ENCODE measurements at regions not wholly inside any gene's neighbourhood (a gene's known extent, or its start where the extent isn't known, plus 50 kb on each side); places are given as distances from the start of the nearest gene placed in this dataset.

DNA sequence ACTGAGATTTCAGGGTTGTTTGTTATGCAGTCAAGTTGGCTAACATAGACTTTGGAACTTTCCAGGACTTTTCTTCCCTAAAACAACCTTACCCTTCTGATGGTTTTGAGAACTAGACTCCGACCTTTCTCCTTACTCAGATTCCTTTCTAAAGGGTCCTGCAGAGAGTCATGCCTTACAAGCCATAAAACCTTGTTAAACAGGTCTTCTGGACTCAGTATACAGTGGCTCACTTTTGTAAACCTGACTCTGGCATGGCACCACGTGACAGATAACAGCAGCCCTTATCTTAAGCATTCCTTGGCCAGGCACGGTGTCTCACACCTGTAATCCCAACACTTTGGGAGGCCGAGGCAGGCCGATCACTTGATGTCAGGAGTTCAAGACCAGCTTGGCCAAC is 253.2 kb upstream of the RAB6C start:
- no peak for DNase-seq

- DNase-seq: no peak
These were observed 252.2 kb upstream of the RAB6C start for GRCh38 chr2:129727286-129727685.

- no peak for DNase-seq
These were observed 251.2 kb upstream of the RAB6C start for GRCh38 chr2:129728035-129728972.

GRCh38 chr2:129729011-129729410 is 250.5 kb upstream of the RAB6C start:
- DNase-seq: no peak

- no peak for DNase-seq
These were observed 249.8 kb upstream of the RAB6C start for GRCh38 chr2:129729646-129730045.

- no peak for DNase-seq
These were observed 248.5 kb upstream of the RAB6C start for GRCh38 chr2:129730979-129731378.

GRCh38 chr2:129731907-129732629 is 247.4 kb upstream of the RAB6C start:
- no peak for DNase-seq

DNA sequence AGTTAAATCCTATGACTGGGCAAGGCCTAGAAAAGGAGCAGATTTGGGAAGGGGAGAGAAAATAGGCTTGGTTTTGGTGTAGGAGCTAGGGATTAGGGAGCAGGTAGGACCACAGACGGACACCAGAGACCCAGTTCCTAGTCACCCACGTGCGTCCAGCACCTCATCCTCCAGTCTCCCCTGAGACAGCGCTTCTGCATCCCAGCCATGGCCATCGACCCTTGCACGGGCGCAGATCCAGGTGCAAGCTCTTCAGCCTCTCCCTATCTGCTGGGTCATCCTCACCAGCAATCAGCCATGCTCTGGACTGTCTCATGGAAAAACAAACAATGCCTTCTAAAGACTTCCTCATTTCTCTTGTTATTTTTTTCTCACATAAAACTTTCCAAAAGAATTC is 246.8 kb upstream of the RAB6C start:
- no peak for DNase-seq

- no peak for DNase-seq
These were observed 246.4 kb upstream of the RAB6C start for GRCh38 chr2:129733041-129733440.

DNA sequence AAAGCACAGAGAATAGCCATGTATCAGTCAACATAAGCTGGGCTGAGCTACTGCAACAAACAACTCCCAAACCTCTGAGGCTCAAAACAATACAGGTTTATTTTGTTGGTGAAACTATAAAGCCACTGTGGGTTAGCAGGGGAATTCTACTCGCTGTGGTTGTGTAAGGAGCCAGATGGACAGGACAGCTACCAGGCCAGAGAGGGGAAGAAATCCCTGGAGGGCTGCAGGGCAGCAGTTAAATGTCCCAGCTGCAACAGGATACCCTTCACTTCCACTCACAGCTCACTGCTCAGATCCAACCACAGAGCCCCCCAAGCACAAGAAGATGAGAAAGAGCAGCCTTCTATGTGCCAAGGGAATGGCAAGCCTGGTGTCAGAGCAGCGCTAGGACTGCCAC is 245.9 kb upstream of the RAB6C start:
- DNase-seq: no peak

DNA sequence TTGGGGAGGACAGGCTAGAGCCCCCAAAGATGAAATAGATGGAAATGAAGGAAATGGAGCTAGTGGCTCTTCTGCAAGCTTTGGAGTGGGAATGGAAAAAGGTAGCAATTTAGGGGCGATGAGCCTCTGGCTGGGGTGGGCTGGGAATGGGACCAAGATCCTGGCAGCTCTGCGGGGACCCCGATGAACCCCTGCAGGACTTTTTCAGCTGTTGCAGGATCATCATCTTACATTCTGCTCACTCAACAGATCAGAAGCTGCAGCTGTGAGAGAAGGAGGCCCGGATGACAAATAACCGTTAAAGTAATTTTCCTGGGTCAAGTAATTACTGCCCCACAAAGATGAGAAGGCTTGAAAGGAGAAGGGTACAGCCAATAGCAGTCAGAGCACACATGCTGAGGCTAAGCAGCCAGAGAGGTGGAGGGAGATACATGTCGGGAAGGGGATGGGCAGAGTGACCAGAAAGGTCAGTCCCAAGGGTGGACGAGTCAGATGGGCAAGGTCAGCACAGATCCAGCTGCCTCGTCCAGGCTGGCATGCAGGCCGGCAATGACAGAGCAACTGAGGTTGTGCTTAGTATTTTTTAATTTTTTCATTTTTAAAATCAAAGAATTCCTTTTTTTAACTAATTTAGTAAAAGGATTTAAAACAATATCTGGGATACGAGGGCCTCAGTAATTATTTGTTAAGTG is 245.0 kb upstream of the RAB6C start:
- no peak for DNase-seq

GRCh38 chr2:129735576-129735975 is 243.9 kb upstream of the RAB6C start:
- DNase-seq: no peak

DNA sequence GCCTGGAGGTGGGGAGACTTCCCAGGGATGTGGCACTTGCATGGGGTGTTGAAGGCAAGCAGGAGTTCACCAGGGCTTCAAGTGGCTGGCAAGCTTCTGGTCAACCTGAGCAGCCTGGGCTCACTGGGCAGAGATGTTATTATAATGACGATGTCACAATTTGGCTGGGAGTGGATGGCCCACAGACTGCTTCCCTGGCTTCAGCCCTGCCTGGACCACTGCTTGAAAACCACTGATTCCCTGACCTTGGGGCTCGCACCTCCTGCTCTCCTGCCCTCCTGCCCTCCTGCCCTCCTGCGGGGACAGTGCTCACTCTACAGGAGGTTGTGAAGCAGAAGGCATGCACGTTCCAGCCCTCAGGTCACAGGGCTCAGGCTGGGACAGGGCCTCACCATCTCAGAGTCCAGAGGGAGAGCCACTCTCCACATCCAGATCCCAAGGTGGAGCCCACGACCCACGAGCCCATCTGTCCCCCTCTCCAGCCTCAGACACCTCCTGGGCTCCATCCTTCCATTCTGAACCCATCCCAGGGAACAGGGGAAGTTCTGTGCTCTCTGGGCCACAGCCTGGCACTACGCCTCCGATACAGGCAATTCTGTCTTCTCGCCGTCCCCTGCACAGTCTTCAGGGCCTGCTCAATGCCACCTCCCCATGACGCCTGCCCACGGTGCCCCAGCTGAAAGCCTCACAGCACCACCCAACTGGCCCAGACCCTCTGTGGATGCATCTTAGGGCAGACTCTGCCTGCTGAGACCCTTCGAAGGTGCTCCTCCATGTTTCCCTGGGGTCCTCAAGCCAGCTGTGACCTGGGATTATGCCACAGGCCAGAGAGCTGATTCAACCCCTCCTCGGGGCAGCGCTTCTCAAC is 241.6 kb upstream of the RAB6C start:
- no peak for DNase-seq

GRCh38 chr2:129738799-129739198 is 240.7 kb upstream of the RAB6C start:
- DNase-seq: no peak

DNA sequence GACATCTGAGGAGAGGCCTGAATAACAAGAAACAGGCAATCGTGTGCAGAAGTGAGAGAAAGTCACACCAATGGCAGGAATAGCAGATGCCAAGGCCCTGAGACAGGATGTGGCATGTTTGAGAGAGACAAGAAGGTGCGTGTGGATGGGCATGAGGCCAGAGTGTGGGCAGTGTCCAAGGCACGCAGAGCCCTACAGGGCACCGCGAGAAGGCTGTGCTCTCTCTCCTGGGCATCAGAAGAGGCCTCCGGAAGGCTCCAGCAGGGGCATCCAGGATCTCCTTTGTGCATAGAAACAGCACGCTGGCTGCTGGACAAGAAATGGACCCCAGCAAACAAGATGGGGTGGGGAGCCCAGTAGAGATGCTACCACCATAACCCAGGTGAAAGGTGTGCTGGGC is 239.0 kb upstream of the RAB6C start:
- no peak for DNase-seq

- no peak for DNase-seq
These were observed 238.3 kb upstream of the RAB6C start for GRCh38 chr2:129741165-129741564.

DNA sequence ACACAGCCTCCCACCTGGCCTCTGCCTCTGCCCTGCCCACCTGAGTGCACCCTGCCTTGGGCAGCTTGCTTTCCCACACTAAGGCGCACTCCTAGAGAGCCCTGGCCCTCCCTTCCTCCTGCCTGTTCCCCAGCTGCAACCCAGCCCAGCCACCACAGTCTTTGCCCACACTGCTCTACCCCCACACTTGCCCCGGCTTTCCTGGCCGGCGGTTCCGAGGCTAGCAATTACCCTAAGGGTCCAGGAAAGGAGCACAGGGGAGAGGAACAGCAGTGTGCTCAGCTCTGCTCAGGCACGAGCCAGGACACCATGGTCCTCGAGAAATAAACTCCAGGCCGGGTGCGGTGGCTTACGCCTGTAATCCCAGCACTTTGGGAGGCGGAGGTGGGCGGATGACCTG is 237.8 kb upstream of the RAB6C start:
- no peak for DNase-seq

DNA sequence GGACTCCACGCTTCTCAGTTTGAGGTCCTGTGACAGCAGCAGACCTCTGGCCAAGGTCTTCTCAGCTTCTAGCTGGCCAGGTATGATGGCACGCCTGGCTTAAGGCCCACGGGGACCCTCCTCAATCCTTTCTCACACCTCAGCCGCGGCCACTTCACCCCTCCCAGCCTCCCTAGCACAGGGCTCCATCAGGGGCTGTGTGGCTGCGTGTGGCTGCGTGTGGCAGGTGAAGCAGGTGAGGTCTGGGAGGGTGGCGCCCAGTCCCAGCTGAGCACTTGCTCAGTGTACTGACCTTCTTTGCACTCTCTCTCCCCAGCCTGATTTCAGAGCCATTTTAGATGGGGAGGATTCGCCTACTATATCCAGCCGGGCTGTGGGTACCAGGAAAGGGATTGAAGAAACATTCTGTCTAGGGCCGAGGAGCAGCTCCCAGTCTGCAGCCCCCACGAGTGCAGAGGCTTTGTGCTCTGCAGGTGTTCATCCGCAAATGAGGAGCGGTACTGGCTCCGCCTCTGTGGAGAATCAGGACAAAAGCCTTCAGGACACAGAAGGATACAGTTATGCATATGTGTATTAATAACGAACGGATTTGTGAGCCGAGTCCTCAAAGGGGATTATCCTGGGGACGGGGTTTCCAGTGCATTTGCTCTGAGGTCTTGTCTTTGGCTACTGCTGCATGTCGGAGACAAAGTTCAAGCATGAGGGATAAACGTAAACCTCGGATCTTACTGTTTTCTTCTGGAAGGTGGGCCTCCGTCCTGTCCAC is 236.9 kb upstream of the RAB6C start:
- DNase-seq: no peak

DNA sequence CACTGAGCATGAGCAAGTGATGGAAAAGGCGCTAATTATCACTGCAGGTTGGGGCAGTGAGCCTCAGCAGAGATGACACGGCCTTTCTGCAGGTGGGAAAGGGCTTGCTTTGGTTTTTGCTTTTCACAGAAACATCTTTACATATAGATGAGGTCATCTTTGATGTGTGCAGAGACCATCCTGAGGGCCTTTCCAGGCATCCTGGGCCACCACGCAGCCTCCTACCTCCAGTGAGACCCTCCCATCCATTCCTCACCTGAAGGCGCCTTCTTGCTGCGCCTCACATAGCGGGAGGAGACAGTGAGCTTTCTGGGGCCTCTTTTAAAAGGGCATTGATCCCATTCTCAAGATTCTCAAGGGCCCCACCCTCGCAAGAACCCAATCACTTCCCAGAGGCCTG is 235.3 kb upstream of the RAB6C start:
- DNase-seq: no peak

GRCh38 chr2:129744649-129745048 is 234.8 kb upstream of the RAB6C start:
- DNase-seq: no peak

DNA sequence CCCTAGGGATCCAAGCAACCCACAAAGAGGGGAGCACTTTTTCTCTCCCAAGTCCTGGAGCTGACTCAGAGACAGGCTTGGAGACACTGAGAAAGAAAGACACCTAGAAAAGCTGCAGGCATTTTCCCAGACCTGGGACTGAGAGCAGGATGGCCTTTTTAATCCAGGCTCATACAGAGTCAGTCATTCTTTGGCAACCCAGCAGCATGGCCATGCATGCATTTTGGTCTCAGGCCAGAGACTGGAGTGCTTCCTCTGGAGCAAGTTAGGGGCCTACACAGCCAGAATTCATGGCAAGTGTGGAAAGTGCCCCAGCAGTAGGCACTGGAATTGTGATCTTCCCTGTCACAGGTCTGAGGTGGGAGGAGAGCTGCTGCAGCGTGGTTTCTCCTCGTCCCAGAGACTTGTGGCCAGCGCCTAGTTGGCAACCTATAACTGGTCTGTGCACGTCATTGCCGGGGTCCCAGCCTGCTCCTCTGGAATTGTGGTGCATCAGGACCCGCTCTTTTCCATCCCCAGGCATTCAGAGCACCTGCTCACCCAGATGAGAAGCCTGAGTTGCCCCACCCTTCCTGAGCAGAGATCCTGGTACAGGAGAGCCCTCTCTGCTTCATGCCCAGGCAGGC is 231.9 kb upstream of the RAB6C start:
- DNase-seq: no peak
